IPS-NIHi7 (cell line): ENCODE measurements at regions not wholly inside any gene's neighbourhood (a gene's known extent, or its start where the extent isn't known, plus 50 kb on each side); places are given as distances from the start of the nearest gene placed in this dataset.

ENCODE experiments used
- DNase-seq: peaks from one replicate; pipeline ENCODE4 v3.0.0; 2012; ENCODE audit warnings: mixed read lengths; ENCODE audit errors: extremely low spot score

- no peak for DNase-seq
Observed at GRCh38 chr11:26777372-26777808, 55.5 kb upstream of the SLC5A12 start.

DNA sequence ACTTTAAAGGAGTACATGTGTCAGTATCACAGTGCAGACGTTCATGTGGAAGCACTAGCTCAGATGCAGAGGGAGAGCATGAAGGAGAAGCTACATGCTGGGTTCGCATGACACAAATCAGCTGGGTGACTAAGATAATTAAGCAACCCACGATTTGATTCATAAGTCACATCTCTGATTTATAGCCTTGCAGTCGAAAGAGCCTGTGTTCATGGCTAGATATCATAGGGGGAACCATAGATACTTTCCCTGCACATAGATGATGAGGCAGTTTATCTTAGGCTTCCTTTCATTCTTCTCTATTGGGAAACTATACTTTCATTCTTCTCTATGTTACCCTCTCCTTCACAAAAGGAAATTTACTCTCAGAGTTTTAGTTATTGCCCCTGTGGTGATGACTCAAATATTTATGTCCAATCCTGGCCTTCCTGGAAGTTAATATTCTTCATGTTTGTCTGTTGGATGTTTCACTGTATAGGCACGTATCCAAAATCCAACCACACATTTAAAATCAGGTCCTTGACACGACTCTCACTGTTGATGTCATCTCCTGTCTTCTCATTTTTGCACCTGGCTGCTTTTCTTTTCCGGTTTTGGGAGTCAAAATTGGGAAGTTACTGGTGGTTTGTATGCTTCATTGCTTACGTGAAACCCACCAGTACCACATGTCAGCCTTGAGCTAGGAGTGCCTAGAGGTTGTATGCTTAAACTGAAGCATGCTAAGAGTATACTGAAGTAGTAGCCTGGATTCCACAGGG lies 56.3 kb upstream of the SLC5A12 start:
- no peak for DNase-seq

DNA sequence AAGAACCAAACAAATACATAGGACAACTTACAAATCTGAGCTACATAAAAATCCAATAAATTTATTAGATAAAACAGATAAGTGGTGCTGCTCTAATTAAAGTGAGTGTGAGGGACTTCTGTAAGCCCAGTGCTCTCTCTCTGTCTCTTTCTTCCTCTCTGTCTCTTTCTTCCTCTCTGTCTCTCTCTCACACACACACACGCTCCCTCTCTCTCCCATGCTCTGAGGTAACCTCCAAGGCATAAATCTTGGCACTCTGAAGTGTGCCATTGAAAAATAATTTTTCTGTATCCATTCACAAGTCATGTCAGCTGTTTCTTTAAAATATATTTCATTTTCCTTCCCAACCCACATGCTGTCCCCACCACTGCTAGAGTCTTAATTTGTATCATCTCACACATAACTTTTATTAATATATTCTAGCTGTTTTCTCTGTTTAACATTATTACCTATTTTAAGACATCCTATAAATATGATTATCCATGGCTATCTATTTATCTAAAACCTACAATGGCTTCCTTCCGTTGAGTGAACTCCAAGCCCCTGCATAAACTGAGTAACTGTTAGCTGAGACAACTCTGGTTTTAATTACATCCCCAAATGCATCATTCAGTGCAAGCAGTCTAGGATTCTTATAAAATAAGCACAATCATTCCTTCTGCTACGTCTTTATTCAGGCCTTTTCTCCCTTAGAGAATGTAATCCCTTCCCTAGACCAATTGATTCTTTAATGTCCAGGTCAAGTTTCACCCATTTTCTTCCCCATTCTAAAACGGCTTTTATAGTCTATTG lies 57.4 kb upstream of the SLC5A12 start:
- no peak for DNase-seq

GRCh38 chr11:26780376-26781085 lies 58.7 kb upstream of the SLC5A12 start:
- DNase-seq: no peak

DNA sequence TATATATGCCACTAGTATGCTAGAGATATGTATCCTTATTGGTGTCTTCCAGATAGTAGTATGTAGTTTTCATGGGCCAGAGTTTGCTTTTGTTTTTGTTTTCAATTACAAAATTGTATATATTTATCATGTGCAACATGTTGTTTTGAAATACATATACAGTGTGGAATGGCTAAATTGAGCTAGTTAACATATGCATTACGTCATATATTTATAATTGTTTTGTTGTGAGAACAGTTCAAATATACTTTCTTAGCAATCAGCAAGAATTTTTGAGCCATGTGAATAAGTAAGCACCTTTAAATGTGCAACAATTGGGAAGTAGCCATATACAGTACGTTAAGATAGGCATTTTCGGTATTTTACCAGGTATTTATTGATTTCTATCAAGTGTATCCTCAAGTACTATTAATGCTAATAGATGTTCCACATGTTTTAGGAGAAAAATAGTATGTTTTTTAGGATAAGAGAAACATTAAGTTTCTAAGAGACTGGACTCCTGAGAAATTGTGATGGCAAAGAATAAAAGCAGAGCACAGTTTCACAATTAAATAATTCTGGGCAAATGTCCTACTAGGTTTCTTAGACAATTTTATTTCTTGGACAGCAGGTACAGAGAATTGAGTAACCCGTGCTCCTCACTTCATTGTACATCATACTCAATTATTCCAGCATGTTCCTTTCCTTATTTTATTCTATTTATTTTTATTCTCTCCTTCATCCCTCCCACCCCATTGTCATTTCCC lies 60.5 kb upstream of the SLC5A12 start:
- DNase-seq: no peak

- DNase-seq: no peak
Observed at GRCh38 chr11:26783997-26784396, 62.1 kb upstream of the SLC5A12 start.

- DNase-seq: no peak
Observed at GRCh38 chr11:26790738-26791137, 68.9 kb upstream of the SLC5A12 start.

- DNase-seq: no peak
Observed at GRCh38 chr11:26792941-26793340, 71.1 kb upstream of the SLC5A12 start.

- DNase-seq: no peak
Observed at GRCh38 chr11:26793487-26793886, 71.6 kb upstream of the SLC5A12 start.

DNA sequence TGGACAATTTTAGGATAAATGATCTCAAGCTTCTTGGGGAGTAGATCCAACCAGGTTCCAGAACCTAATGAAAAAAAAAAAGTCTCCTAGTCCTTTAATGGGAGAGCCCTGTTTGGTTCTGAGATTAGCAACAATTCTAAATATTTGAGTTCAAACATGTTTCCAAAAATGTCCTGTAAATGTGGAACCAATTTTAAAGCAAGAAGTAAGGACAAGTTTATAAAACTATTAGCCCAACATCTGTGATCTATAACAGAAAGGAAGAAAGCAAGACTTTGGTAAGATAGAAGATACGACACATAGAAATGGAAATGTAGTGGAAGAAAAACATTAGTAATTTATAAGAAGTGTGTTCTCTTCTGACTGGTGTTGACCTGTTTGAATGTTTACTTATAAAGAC lies 79.7 kb upstream of the SLC5A12 start:
- DNase-seq: no peak

DNA sequence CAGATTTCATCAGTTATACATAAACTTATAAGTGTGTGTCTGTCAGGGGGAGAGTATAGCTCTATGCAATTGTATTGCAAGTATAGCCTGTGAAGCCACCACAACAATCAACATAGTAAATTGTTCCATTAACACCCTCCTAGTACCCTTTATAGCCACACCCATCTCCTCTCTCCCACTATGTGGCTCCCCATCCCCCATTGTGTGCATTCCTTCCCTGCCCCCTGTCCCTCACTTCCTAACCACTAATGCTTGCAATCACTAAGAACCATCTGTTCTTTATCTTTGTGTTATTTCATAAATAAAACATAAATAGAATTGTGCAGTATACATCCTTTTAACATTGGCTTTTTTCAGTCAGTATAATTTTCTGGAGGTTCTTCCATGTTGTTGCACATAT lies 83.1 kb upstream of the SLC5A12 start:
- DNase-seq: no peak

GRCh38 chr11:26806219-26806618 lies 84.4 kb upstream of the SLC5A12 start:
- no peak for DNase-seq

DNA sequence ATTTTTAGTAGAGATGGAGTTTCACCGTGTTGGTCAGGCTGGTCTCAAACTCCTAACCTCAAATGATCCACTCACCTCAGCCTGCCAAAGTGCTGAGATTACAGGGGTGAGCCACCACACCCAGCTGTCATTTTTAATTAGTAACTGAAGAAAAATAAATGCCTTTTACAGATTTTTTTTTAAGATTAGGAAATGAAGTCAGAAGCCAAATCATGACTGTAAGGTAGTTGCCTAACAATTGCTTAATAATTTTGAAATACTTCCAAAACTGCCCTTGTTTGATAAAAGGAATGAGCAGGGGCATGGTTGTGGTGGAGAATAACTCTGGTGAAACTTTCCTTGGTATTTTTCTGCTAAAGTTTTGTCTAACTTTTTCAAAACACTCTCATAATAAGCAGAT lies 98.9 kb upstream of the SLC5A12 start:
- DNase-seq: no peak

DNA sequence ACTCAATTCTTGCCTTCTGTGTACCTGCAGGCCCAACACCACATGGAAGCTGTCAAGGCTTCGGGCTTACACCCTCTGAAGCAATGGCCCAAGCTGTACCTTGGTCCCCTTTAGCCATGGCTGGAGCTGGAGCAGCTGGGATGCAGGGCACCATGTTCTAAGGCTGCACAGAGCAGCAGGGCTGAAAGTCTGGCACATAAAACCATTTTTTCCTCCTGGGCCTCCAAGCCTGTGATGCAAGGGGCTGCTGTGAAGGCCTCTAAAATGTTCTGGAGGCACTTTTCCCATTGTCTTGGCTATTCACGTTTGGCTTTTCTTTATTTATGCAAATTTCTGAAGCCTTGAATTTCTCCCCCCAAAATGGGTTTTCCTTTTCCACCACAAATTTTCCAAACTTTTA lies 102.1 kb upstream of the SLC5A12 start:
- DNase-seq: no peak

- DNase-seq: no peak
Observed at GRCh38 chr11:26827567-26828081, 105.8 kb upstream of the SLC5A12 start.

DNA sequence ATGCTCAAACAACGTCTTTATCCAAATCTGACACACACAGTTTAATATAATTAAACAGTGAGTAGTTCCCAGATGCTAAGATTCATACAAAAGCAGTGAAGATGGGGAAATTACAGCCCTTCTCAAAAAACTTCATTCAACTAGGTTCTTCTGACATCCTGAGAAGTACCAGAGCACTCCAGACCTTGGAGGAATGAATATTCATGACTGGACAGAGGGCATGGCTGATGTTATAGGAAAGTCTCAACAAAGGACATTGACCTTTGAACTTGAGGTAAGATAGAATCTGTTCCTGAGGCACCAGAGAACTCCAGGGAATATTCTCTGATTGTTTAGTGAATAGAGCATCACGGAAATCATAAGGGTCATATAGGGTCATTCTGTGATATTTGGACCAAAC lies 106.4 kb upstream of the SLC5A12 start:
- no peak for DNase-seq

- no peak for DNase-seq
Observed at GRCh38 chr11:26830218-26830617, 108.4 kb upstream of the SLC5A12 start.

- no peak for DNase-seq
Observed at GRCh38 chr11:26830757-26831156, 108.9 kb upstream of the SLC5A12 start.

- no peak for DNase-seq
Observed at GRCh38 chr11:26834601-26835000, 112.7 kb upstream of the SLC5A12 start.

DNA sequence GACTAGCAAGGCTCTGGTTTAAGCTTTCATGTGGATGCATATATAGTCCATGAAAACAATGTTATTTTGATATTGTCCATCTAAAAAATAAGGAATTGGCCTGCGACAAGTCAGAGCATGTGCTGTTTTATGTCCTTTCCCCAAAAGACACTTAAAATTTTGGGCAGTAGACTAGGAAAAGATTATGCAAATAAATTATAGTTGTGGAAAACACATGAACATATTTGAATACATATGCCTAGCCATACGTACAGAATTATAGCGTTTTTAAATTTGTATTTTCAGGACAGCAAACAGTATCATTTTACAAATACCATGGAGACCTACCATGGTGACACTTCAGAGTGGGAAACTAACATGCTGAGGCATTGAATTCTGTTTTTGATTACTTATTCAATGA lies 113.8 kb upstream of the SLC5A12 start:
- DNase-seq: no peak

DNA sequence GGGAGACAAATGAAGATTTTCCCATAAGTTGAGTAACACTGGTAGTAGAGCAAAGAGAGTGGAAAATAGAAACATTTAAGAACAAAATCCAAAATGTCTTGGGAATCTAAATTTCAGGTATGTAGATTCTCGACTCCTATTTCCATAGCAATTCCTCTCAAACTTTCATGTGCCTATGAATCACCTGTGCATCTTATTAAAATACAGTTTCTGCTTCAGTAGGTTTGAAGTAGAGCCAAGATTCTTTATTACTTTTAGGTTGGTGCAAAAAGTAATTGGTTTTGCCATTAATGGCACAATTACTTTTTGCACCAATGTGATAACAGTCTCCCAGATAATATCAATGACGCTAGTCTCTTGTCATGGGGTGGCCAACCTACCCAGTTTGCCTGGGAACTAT lies 115.3 kb upstream of the SLC5A12 start:
- DNase-seq: no peak
